Psoas muscle (tissue), 7 donors: ENCODE measurements at regions not wholly inside any gene's neighbourhood (a gene's known extent, or its start where the extent isn't known, plus 50 kb on each side); places are given as distances from the start of the nearest gene placed in this dataset.

Experiments
- ATAC-seq, 4 donors: fragments of 200-7000 bp; cut with Tn5 transposase; one replicate each; pipeline ENCODE4 v1.9.1; 2020; ENCODE audit warnings: moderate library complexity in 3 of 4, mild to moderate bottlenecking in 2 of 4
- DNase-seq, 2 donors: peaks; one replicate each; pipeline ENCODE4 v3.0.0-alpha.2; 2020
- H3K27ac ChIP-seq: fragments of 200-600 bp; one replicate; pipeline ENCODE4 v1.8.0; 2022
- H3K27me3 ChIP-seq, 3 donors: fragments of 200-600 bp in 1 of 3; one replicate each; pipeline versions ENCODE4 v1.6.1 to v1.8.0; 2013 to 2022; ENCODE audit warnings: low read length in 2 of 3, mild to moderate bottlenecking in 2 of 3, moderate library complexity in 1 of 3; ENCODE audit not compliant: insufficient read depth in 3 of 3
- H3K36me3 ChIP-seq, 2 donors: fragments of 200-600 bp in 1 of 2; one replicate each; pipeline versions ENCODE4 v1.6.1 to v1.8.0; 2013 to 2022; ENCODE audit warnings: low read depth in 1 of 2, mild to moderate bottlenecking in 1 of 2, moderate library complexity in 1 of 2; ENCODE audit not compliant: insufficient read depth in 1 of 2
- H3K4me1 ChIP-seq: fragments of 200-600 bp; one replicate; pipeline ENCODE4 v1.8.0; 2022
- H3K4me3 ChIP-seq: fragments of 200-600 bp; one replicate; pipeline ENCODE4 v1.8.0; 2022; ENCODE audit warnings: mild to moderate bottlenecking
- H3K9me3 ChIP-seq: fragments of 200-600 bp; one replicate; pipeline ENCODE4 v1.8.0; 2022
- WGBS, 3 donors: extraction: QIAGEN DNeasy Blood & Tissue Kit; methylation state at CpG; one replicate each; pipeline versions ENCODE4 v1.1.6 to v1.1.7; 2013; 5-methylcytosine and 5-hydroxymethylcytosine counted together
- intact Hi-C, 2 donors: fragments of 100-400 bp; cut with DNase I; formaldehyde crosslinking; loops; one replicate each; pipeline versions ENCODE4 v1.11.0 to v1.14.2; 2022
- TF ChIP-seq, protein P1 (sequence below): fragments of 200-600 bp; IDR thresholded peaks from one replicate; pipeline ENCODE4 v1.8.0; 2022; ENCODE audit warnings: antibody characterized with exemption
- donor health status: healthy with polysubstance abuse.
- donor health status: DM: no; HTN: no; CAD: no; lungs with moderate emphysema.
- donor health status: Bipolar disorder and iron deficiency.
- donor health status: healthy.
- donor health status: DM: yes; HTN: yes; CAD: no.
- donor health status: DM: no; HTN: no; CAD: no.
- donor health status: DM: yes; HTN: yes; CAD: no.

DNA sequence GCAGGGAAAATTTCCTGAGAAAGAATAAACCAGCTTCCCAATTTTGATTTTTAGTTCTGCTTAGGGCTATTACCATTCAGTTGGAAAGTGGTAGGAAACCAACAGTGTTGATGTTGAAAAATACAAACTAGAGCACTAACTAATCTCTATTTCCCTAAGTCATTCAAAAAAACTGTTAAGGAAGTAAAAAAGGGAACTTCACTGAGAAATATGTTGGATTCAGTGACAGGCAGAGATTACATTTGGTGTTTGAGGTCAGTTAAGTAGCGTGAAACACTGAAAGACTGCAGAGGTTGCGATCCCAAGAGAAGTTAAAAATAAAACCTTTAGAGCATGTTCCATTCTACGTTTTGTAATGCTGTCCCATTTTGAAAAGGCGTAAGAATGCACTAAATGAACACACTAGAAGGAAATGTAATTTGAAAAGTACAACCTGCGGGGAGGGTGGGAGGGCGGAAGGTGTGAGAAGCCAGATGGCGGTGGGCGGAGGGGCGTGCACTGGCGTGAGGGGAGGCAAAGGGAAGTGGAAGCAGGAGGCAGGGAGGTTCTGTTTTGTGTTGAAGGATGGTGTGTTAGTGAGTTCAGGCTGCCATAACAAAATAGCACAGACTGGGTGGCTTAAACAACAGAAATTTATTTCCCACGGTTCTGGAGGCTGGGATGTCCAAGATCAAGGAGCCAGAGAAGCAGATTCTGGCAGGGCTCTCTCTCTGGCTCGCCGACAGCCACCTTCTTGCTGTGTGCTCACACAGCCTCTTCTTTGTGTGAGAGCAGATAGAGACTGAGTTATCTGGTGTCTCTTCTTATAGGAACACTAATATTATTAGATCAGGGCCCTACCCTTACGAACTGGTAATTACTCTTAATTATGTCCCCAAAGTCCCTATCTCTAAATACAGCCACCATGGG, 94.3 kb upstream of the KCTD1 start:
- intact Hi-C loops: loop anchor here (5.0 to 10.0 kb wide), 2 partner anchors 180 to 238 kb away; no protein-coding TSS in a partner anchor
- no peak for ATAC-seq
- TF ChIP-seq, protein P1, sequence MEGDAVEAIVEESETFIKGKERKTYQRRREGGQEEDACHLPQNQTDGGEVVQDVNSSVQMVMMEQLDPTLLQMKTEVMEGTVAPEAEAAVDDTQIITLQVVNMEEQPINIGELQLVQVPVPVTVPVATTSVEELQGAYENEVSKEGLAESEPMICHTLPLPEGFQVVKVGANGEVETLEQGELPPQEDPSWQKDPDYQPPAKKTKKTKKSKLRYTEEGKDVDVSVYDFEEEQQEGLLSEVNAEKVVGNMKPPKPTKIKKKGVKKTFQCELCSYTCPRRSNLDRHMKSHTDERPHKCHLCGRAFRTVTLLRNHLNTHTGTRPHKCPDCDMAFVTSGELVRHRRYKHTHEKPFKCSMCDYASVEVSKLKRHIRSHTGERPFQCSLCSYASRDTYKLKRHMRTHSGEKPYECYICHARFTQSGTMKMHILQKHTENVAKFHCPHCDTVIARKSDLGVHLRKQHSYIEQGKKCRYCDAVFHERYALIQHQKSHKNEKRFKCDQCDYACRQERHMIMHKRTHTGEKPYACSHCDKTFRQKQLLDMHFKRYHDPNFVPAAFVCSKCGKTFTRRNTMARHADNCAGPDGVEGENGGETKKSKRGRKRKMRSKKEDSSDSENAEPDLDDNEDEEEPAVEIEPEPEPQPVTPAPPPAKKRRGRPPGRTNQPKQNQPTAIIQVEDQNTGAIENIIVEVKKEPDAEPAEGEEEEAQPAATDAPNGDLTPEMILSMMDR: no peak

DNA sequence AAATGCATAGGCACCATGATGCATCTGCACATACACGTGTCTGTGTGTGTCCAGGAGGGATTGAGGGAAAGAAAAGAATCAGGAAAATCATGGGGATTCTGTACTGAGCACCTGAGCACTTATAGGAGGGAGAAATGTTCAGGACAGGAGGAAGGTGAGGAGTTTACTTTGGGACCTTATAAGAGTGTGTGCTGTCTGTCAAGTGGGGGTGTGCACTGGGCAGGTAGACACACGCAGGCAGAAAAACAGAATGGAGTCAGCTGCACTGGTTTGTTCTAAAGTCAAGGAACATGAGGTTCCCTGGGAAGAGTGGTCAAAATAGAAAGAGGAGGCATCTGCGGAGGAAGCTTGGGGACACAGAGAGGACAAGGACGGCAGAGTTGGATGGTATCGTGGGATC, 92.2 kb upstream of the KCTD1 start:
- H3K27ac ChIP-seq: no peak overlapping the region

More for the DNA sequence above, 94.3 kb upstream of the KCTD1 start:
- WGBS, 3 donors: 75 to 78% (median 76%) methylated on average over 14 of the region's 14 CpGs
- DNase-seq: no peak
- Histone ChIP-seq H3K4me3 (no peak overlapping the region), H3K9me3 (no peaks in the 10 kb centered on the region), H3K36me3 (no peaks in the 10 kb centered on the region), H3K27ac (no peak overlapping the region), H3K4me1 (no peaks in the 10 kb centered on the region), H3K27me3 (no peaks in the 10 kb centered on the region)

DNA sequence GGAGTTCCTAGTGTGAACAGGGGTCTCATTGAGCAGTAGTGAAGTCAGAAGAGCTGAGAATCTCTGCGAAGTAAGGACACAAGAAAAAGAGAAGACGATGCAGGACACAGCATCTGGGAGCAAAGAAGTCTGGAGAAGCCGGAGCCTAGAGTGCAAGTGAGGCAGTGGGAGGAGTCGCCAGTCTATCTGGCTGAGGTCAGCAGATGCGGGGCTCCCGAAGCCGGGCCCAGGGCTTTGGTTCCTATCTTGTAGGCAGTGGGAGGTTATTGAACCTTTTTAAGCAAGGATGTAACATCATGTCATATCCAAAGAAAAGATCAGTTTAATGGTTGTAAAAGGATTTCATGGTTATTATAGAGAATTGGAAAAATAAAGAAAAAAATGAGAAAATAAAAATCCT, 90.8 kb upstream of the KCTD1 start:
- intact Hi-C loops: no loop called here
- no peak for ATAC-seq
- WGBS, 3 donors: 87 to 92% (median 89%) methylated on average over 7 of the region's 7 CpGs

More for the DNA sequence above, 92.2 kb upstream of the KCTD1 start:
- no peak for DNase-seq
- intact Hi-C loops: loop anchor here (5.0 to 10.0 kb wide), 2 partner anchors 178 to 236 kb away; no protein-coding TSS in a partner anchor
- 82 to 86% (median 85%) methylated on average over 5 of the region's 5 CpGs for WGBS, 3 donors
- no peaks in the 10 kb centered on the region for H3K27me3 ChIP-seq
- H3K36me3 ChIP-seq: no peaks in the 10 kb centered on the region
- TF ChIP-seq, protein P1: no peak
- no peaks in the 10 kb centered on the region for H3K4me1 ChIP-seq
- ATAC-seq: no peak
- no peak overlapping the region for H3K4me3 ChIP-seq
- no peaks in the 10 kb centered on the region for H3K9me3 ChIP-seq

DNA sequence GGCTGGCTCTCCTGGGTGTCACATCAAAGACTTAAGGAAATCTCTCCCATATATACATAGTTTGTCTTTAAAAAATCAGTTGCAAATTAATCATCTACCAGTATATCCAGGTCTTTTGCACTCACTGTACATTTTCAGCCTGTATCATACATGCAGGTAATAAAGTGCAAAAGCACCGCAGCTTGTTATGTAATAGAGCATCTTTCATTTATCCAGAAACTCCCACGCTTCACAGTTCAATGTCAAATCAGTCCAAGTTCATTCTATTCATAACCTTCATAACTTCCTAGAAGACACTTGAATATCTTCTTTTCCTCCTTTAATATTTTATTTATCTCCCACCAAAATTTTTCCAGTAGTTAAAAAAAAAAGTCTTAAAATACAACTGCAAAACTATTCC, 89.6 kb upstream of the KCTD1 start:
- no peak overlapping the region for H3K27ac ChIP-seq
- TF ChIP-seq, protein P1: no peak
- DNase-seq (no peak), ATAC-seq (no peak)
- H3K9me3 ChIP-seq: no peaks in the 10 kb centered on the region
- peaks cover 0 to 6% (median 0%) of the 10 kb centered on the region in 3 donors for H3K27me3 ChIP-seq
- no peaks in the 10 kb centered on the region for H3K36me3 ChIP-seq
- intact Hi-C loops: no loop called here
- no peaks in the 10 kb centered on the region for H3K4me1 ChIP-seq
- H3K4me3 ChIP-seq: no peak overlapping the region
- 94 to 100% (median 97%) methylated on average over 2 of the region's 2 CpGs for WGBS, 3 donors

More for the DNA sequence above, 90.8 kb upstream of the KCTD1 start:
- H3K4me1 ChIP-seq: no peaks in the 10 kb centered on the region
- H3K27ac ChIP-seq: no peak overlapping the region
- H3K9me3 ChIP-seq: no peaks in the 10 kb centered on the region
- TF ChIP-seq, protein P1: no peak
- no peak for DNase-seq
- no peak overlapping the region for H3K4me3 ChIP-seq
- H3K36me3 ChIP-seq: no peaks in the 10 kb centered on the region
- H3K27me3 ChIP-seq: peaks cover 0 to 2% (median 0%) of the 10 kb centered on the region in 3 donors
